ENCODE measurements at regions not wholly inside any gene's neighbourhood (a gene's known extent, or its start where the extent isn't known, plus 50 kb on each side); places are given as distances from the start of the nearest gene placed in this dataset.

- TF ChIP-seq, protein P1, sequence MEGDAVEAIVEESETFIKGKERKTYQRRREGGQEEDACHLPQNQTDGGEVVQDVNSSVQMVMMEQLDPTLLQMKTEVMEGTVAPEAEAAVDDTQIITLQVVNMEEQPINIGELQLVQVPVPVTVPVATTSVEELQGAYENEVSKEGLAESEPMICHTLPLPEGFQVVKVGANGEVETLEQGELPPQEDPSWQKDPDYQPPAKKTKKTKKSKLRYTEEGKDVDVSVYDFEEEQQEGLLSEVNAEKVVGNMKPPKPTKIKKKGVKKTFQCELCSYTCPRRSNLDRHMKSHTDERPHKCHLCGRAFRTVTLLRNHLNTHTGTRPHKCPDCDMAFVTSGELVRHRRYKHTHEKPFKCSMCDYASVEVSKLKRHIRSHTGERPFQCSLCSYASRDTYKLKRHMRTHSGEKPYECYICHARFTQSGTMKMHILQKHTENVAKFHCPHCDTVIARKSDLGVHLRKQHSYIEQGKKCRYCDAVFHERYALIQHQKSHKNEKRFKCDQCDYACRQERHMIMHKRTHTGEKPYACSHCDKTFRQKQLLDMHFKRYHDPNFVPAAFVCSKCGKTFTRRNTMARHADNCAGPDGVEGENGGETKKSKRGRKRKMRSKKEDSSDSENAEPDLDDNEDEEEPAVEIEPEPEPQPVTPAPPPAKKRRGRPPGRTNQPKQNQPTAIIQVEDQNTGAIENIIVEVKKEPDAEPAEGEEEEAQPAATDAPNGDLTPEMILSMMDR (IDR thresholded peaks at IDR 0.05), result no peak
- no peak for TF ChIP-seq POLR2A (IDR thresholded peaks at IDR 0.05)
These were observed 241.4 kb downstream of the DRD1 start for GRCh38 chr5:175202463-175203068.
